ENCODE measurements at regions not wholly inside any gene's neighbourhood (a gene's known extent, or its start where the extent isn't known, plus 50 kb on each side); places are given as distances from the start of the nearest gene placed in this dataset.

GRCh38 chr1:101376121-101377083 lies 139.6 kb downstream of the S1PR1 start:
- H4K20me1 ChIP-seq (ENCODE audit: insufficient read depth, low read length, poor library complexity, severe bottlenecking) = no peaks in the 10 kb centered on the region
- H3K4me1 ChIP-seq (ENCODE audit: insufficient read depth, low read length, poor library complexity, severe bottlenecking) = peaks cover 25% of the 10 kb centered on the region
- H3K79me2 ChIP-seq (ENCODE audit: insufficient read depth, low read length) = no peaks in the 10 kb centered on the region
- no peaks in the 10 kb centered on the region for H3K36me3 ChIP-seq (ENCODE audit: insufficient read depth, low read length)
- no peaks in the 10 kb centered on the region for H3F3A ChIP-seq (ENCODE audit: low read depth)
- TF ChIP-seq EZH2phosphoT487 (IDR thresholded peaks at IDR 0.05; ENCODE audit: borderline replicate concordance) = no peak
- TF ChIP-seq CTCF (conservative IDR thresholded peaks at IDR 0.05; ENCODE audit: low read length) = no peak
- H3K9me2 ChIP-seq (replicated peaks; ENCODE audit: low read depth, low read length) = no peaks in the 10 kb centered on the region
- H2AFZ ChIP-seq (ENCODE audit: low read length) = no peak overlapping the region
- no peaks in the 10 kb centered on the region; the same call in 1 of the 2 replicates for H3K9me3 ChIP-seq (ENCODE audit: insufficient read depth, low read depth, low read length)
- no peak overlapping the region for H3K4me3 ChIP-seq (ENCODE audit: low read length, poor library complexity, severe bottlenecking)
- H3K4me2 ChIP-seq (ENCODE audit: low read depth, low read length, poor library complexity, severe bottlenecking) = no peak overlapping the region
- no peak overlapping the region for H3K9ac ChIP-seq (ENCODE audit: low read depth, low read length, poor library complexity, severe bottlenecking)
- H3K27me3 ChIP-seq (ENCODE audit: insufficient read depth, low read length, poor library complexity, severe bottlenecking) = no peaks in the 10 kb centered on the region

GRCh38 chr1:101377084-101377835 lies 140.4 kb downstream of the S1PR1 start:
- Histone ChIP-seq H3K4me1 (ENCODE audit: insufficient read depth, low read length, poor library complexity, severe bottlenecking) (peaks cover 25% of the 10 kb centered on the region), H3K79me2 (ENCODE audit: insufficient read depth, low read length) (no peaks in the 10 kb centered on the region), H2AFZ (ENCODE audit: low read length) (0 out of 2 replicates have a peak overlapping the region, but pooled peaks have one; percentile 35), H3K9ac (ENCODE audit: low read depth, low read length, poor library complexity, severe bottlenecking) (no peak overlapping the region), H3K9me2 (replicated peaks; ENCODE audit: low read depth, low read length) (no peaks in the 10 kb centered on the region), H3K4me3 (ENCODE audit: low read length, poor library complexity, severe bottlenecking) (no peak overlapping the region), H3K4me2 (ENCODE audit: low read depth, low read length, poor library complexity, severe bottlenecking) (no peak overlapping the region), H3K36me3 (ENCODE audit: insufficient read depth, low read length) (no peaks in the 10 kb centered on the region), H3K27me3 (ENCODE audit: insufficient read depth, low read length, poor library complexity, severe bottlenecking) (no peaks in the 10 kb centered on the region), H4K20me1 (ENCODE audit: insufficient read depth, low read length, poor library complexity, severe bottlenecking) (no peaks in the 10 kb centered on the region), H3F3A (ENCODE audit: low read depth) (no peaks in the 10 kb centered on the region), H3K9me3 (ENCODE audit: insufficient read depth, low read depth, low read length) (no peaks in the 10 kb centered on the region; the same call in 1 of the 2 replicates)
- no peak for TF ChIP-seq CTCF (conservative IDR thresholded peaks at IDR 0.05; ENCODE audit: low read length)

- Histone ChIP-seq H3K79me2 (ENCODE audit: insufficient read depth, low read length) (no peaks in the 10 kb centered on the region), H3K4me1 (ENCODE audit: insufficient read depth, low read length, poor library complexity, severe bottlenecking) (peaks cover 25% of the 10 kb centered on the region), H3K36me3 (ENCODE audit: insufficient read depth, low read length) (peaks cover 2% of the 10 kb centered on the region; the same call in 1 of the 2 replicates), H3K9me3 (ENCODE audit: insufficient read depth, low read depth, low read length) (no peaks in the 10 kb centered on the region; the same call in 1 of the 2 replicates), H3K4me3 (ENCODE audit: low read length, poor library complexity, severe bottlenecking) (no peak overlapping the region), H3F3A (ENCODE audit: low read depth) (no peaks in the 10 kb centered on the region), H3K9ac (ENCODE audit: low read depth, low read length, poor library complexity, severe bottlenecking) (no peak overlapping the region), H2AFZ (ENCODE audit: low read length) (no peak overlapping the region), H3K9me2 (replicated peaks; ENCODE audit: low read depth, low read length) (no peaks in the 10 kb centered on the region), H4K20me1 (ENCODE audit: insufficient read depth, low read length, poor library complexity, severe bottlenecking) (no peaks in the 10 kb centered on the region), H3K27me3 (ENCODE audit: insufficient read depth, low read length, poor library complexity, severe bottlenecking) (no peaks in the 10 kb centered on the region), H3K4me2 (ENCODE audit: low read depth, low read length, poor library complexity, severe bottlenecking) (peak overlapping the region; percentile 40)
- TF ChIP-seq CTCF (conservative IDR thresholded peaks at IDR 0.05; ENCODE audit: low read length) (no peak), EZH2phosphoT487 (IDR thresholded peaks at IDR 0.05; ENCODE audit: borderline replicate concordance) (no peak)
Measured at GRCh38 chr1:101379037-101379436, 142.2 kb downstream of the S1PR1 start.

All from Loucy (cell line).